ENCODE measurements at regions not wholly inside any gene's neighbourhood (a gene's known extent, or its start where the extent isn't known, plus 50 kb on each side); places are given as distances from the start of the nearest gene placed in this dataset.

GRCh38 chrX:145620666-145621065 is 197.0 kb upstream of the SLITRK2 start:
- H3K4me2 ChIP-seq: no peak overlapping the region
- FAIRE-seq: no peak
- POLR2A ChIA-PET: no interaction called here
- WGBS (ENCODE audit: missing lambda C conversion rate): 0% methylated on average over 1 of the region's 1 CpG
- no peak for ATAC-seq
- no peak for DNase-seq (ENCODE audit: low read depth in 1 of 2, low spot score in 1 of 2)
- no peaks in the 10 kb centered on the region for H3K4me1 ChIP-seq
- H3K9me3 ChIP-seq: no peaks in the 10 kb centered on the region
- TF ChIP-seq RNF2 (IDR thresholded peaks at IDR 0.05; ENCODE audit: borderline replicate concordance, low read depth) (no peak), EP300 (IDR thresholded peaks at IDR 0.05) (no peak)
- H3K4me3 ChIP-seq: no peak overlapping the region
- CTCF ChIA-PET: no interaction called here
- no peak overlapping the region for H3K27ac ChIP-seq

- H3K4me1 ChIP-seq: no peaks in the 10 kb centered on the region
- ChIA-PET POLR2A (no interaction called here), CTCF (no interaction called here)
- no peaks in the 10 kb centered on the region for H3K9me3 ChIP-seq
- WGBS (ENCODE audit: missing lambda C conversion rate): 13% methylated on average over 1 of the region's 1 CpG
- no peak for TF ChIP-seq ZSCAN20 (CRISPR knock-in tag; IDR thresholded peaks at IDR 0.05)
- TF ChIP-seq CBX2 (IDR thresholded peaks at IDR 0.05; ENCODE audit: borderline replicate concordance, low read depth): no peak
- TF ChIP-seq RARB (CRISPR knock-in tag; IDR thresholded peaks at IDR 0.05): no peak
- no peak for TF ChIP-seq HOXB13 (CRISPR knock-in tag; IDR thresholded peaks at IDR 0.05; ENCODE audit: low read depth)
- no peak for TF ChIP-seq CHD2 (IDR thresholded peaks at IDR 0.05; ENCODE audit: low read length, partially characterized antibody)
- TF ChIP-seq HDAC2 (IDR thresholded peaks at IDR 0.05): no peak
- no peak for TF ChIP-seq HEYL (CRISPR knock-in tag; IDR thresholded peaks at IDR 0.05)
- ATAC-seq: no peak
- H3K4me3 ChIP-seq: no peak overlapping the region
- no peak overlapping the region for H3K27ac ChIP-seq
- no peak for DNase-seq (ENCODE audit: low read depth in 1 of 2, low spot score in 1 of 2)
- FAIRE-seq: no peak
- no peak overlapping the region for H3K4me2 ChIP-seq
Observed at GRCh38 chrX:145623453-145623852, 194.2 kb upstream of the SLITRK2 start.

- CTCF ChIA-PET: no interaction called here
- Histone ChIP-seq H3K9me3 (no peaks in the 10 kb centered on the region), H3K4me1 (no peaks in the 10 kb centered on the region), H3K4me2 (no peak overlapping the region), H3K27ac (no peak overlapping the region), H3K4me3 (no peak overlapping the region)
- TF ChIP-seq, protein P1, sequence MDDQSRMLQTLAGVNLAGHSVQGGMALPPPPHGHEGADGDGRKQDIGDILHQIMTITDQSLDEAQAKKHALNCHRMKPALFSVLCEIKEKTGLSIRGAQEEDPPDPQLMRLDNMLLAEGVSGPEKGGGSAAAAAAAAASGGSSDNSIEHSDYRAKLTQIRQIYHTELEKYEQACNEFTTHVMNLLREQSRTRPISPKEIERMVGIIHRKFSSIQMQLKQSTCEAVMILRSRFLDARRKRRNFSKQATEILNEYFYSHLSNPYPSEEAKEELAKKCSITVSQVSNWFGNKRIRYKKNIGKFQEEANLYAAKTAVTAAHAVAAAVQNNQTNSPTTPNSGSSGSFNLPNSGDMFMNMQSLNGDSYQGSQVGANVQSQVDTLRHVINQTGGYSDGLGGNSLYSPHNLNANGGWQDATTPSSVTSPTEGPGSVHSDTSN (IDR thresholded peaks at IDR 0.05): no peak
- TF ChIP-seq ZFP36 (IDR thresholded peaks at IDR 0.05; ENCODE audit: borderline replicate concordance, partially characterized antibody): no peak
- no peak for TF ChIP-seq FOSB (CRISPR knock-in tag; IDR thresholded peaks at IDR 0.05)
- TF ChIP-seq RARB (CRISPR knock-in tag; IDR thresholded peaks at IDR 0.05): no peak
- no peak for TF ChIP-seq ESRRA (IDR thresholded peaks at IDR 0.05; ENCODE audit: borderline replicate concordance, low read length)
- DNase-seq (ENCODE audit: low read depth in 1 of 2, low spot score in 1 of 2): no peak
- no peak for FAIRE-seq
- 36% methylated on average over 7 of the region's 21 CpGs for WGBS (ENCODE audit: missing lambda C conversion rate)
- POLR2A ChIA-PET: no interaction called here
- ATAC-seq: no peak
Observed at GRCh38 chrX:145630081-145630480, 187.5 kb upstream of the SLITRK2 start.

DNA sequence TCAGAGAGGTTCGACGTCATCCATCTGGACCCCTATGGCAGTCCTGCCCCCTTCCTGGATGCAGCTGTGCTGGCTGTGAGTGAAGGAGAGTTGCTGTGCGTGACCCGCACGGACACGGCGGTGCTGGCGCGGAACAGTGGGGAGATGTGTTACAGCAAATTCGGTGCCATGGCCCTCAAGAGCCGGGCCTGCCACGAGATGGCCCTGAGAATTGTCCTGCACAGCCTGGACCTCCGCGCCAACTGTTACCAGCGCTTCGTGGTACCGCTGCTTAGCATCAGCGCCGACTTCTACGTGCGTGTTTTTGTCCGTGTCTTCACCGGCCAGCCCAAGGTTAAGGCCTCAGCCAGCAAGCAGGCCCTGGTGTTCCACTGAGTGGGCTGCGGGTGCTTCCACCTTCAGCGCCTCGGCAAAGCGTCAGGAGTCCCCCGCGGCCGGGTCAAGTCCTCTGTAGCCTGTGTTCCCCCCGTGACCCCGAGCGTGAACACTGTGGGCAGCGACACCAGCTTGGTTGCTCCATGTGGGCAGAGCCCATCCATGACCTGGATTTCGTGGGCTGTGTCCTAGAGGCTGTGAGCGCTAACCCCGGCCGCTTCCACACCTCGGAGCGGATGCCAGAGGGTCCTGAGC is 186.7 kb upstream of the SLITRK2 start:
- WGBS (ENCODE audit: missing lambda C conversion rate): 85% methylated on average over 8 of the region's 40 CpGs
- ATAC-seq (no peak), DNase-seq (ENCODE audit: low read depth in 1 of 2, low spot score in 1 of 2) (no peak), FAIRE-seq (no peak)
- Histone ChIP-seq H3K9me3 (no peaks in the 10 kb centered on the region), H3K4me2 (no peak overlapping the region), H3K4me3 (no peak overlapping the region), H3K4me1 (no peaks in the 10 kb centered on the region), H3K27ac (no peak overlapping the region)
- CTCF ChIA-PET: no interaction called here
- POLR2A ChIA-PET: no interaction called here
- TF ChIP-seq SREBF2 (IDR thresholded peaks at IDR 0.05) (no peak), NFE2L2 (conservative IDR thresholded peaks at IDR 0.05; ENCODE audit: low read length) (no peak), HDAC2 (IDR thresholded peaks at IDR 0.05) (no peak), PHF8 (IDR thresholded peaks at IDR 0.05; ENCODE audit: borderline replicate concordance, low read depth) (no peak), RAD21 (conservative IDR thresholded peaks at IDR 0.05 in 1 of 2, IDR thresholded peaks at IDR 0.05 in 1 of 2) (no peak), KDM5A (IDR thresholded peaks at IDR 0.05) (no peak), FOSB (CRISPR knock-in tag; IDR thresholded peaks at IDR 0.05) (no peak), MAX (IDR thresholded peaks at IDR 0.05) (no peak), HOXB5 (CRISPR knock-in tag; IDR thresholded peaks at IDR 0.05) (no peak), MAZ (IDR thresholded peaks at IDR 0.05; ENCODE audit: borderline replicate concordance, low read depth, low read length) (no peak), CBX8 (IDR thresholded peaks at IDR 0.05) (no peak)
- TF ChIP-seq, protein P2, sequence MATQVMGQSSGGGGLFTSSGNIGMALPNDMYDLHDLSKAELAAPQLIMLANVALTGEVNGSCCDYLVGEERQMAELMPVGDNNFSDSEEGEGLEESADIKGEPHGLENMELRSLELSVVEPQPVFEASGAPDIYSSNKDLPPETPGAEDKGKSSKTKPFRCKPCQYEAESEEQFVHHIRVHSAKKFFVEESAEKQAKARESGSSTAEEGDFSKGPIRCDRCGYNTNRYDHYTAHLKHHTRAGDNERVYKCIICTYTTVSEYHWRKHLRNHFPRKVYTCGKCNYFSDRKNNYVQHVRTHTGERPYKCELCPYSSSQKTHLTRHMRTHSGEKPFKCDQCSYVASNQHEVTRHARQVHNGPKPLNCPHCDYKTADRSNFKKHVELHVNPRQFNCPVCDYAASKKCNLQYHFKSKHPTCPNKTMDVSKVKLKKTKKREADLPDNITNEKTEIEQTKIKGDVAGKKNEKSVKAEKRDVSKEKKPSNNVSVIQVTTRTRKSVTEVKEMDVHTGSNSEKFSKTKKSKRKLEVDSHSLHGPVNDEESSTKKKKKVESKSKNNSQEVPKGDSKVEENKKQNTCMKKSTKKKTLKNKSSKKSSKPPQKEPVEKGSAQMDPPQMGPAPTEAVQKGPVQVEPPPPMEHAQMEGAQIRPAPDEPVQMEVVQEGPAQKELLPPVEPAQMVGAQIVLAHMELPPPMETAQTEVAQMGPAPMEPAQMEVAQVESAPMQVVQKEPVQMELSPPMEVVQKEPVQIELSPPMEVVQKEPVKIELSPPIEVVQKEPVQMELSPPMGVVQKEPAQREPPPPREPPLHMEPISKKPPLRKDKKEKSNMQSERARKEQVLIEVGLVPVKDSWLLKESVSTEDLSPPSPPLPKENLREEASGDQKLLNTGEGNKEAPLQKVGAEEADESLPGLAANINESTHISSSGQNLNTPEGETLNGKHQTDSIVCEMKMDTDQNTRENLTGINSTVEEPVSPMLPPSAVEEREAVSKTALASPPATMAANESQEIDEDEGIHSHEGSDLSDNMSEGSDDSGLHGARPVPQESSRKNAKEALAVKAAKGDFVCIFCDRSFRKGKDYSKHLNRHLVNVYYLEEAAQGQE (IDR thresholded peaks at IDR 0.05): no peak
- TF ChIP-seq, protein P3, sequence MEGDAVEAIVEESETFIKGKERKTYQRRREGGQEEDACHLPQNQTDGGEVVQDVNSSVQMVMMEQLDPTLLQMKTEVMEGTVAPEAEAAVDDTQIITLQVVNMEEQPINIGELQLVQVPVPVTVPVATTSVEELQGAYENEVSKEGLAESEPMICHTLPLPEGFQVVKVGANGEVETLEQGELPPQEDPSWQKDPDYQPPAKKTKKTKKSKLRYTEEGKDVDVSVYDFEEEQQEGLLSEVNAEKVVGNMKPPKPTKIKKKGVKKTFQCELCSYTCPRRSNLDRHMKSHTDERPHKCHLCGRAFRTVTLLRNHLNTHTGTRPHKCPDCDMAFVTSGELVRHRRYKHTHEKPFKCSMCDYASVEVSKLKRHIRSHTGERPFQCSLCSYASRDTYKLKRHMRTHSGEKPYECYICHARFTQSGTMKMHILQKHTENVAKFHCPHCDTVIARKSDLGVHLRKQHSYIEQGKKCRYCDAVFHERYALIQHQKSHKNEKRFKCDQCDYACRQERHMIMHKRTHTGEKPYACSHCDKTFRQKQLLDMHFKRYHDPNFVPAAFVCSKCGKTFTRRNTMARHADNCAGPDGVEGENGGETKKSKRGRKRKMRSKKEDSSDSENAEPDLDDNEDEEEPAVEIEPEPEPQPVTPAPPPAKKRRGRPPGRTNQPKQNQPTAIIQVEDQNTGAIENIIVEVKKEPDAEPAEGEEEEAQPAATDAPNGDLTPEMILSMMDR (IDR thresholded peaks at IDR 0.05): no peak
- TF ChIP-seq, protein P1 (IDR thresholded peaks at IDR 0.05): no peak
